K562 (cell line): ENCODE measurements at regions not wholly inside any gene's neighbourhood (a gene's known extent, or its start where the extent isn't known, plus 50 kb on each side); places are given as distances from the start of the nearest gene placed in this dataset.

Experiments used
- ARNT ChIP-seq, 2 experiments: fragments of 450-650 bp; IDR thresholded peaks; 2 replicates each; pipeline ENCODE4 v1.6.1; 2016; ENCODE audit warnings: mild to moderate bottlenecking in 1 of 2
- JUN ChIP-seq, 2 experiments: sonication (generic) in 1 of 2; formaldehyde crosslinking in 1 of 2; IDR thresholded peaks; 2 replicates each; pipeline versions ENCODE4 v1.6.1 to v1.8.0; 2012 to 2022; ENCODE audit warnings: borderline replicate concordance in 2 of 2, mild to moderate bottlenecking in 2 of 2, improper control_type of control experiment in 1 of 2, low read depth in 1 of 2, low read length in 1 of 2, missing genetic modification reagents in 1 of 2
- RBM22 ChIP-seq: fragments of 200-400 bp; formaldehyde crosslinking; IDR thresholded peaks from 2 replicates; pipeline ENCODE4 v1.6.1; 2018; ENCODE audit warnings: low read length, low read depth; ENCODE audit not compliant: poor library complexity, severe bottlenecking
- RFX5 ChIP-seq: IDR thresholded peaks from 2 replicates; pipeline ENCODE4 v1.6.1; 2011; ENCODE audit warnings: low read depth, mild to moderate bottlenecking, improper control_type of control experiment, low read length

GRCh38 chr16:86679490-86679889, 101.1 kb downstream of the FOXL1 start:
- TF ChIP-seq JUN (IDR thresholded peaks at IDR 0.05; ENCODE audit: borderline replicate concordance, low read depth, low read length) (no peak), JUN (CRISPR knock-in tag; IDR thresholded peaks at IDR 0.05; ENCODE audit: borderline replicate concordance) (no peak), ARNT (IDR thresholded peaks at IDR 0.05) (no peak), RBM22 (no peak), RFX5 (no peak)
